ENCODE measurements at regions not wholly inside any gene's neighbourhood (a gene's known extent, or its start where the extent isn't known, plus 50 kb on each side); places are given as distances from the start of the nearest gene placed in this dataset.

- TF ChIP-seq CTCF (conservative IDR thresholded peaks at IDR 0.05; ENCODE audit: low read length), result no peak
- TF ChIP-seq EZH2phosphoT487 (IDR thresholded peaks at IDR 0.05; ENCODE audit: borderline replicate concordance), result no peak
Observed at GRCh38 chrX:131874300-131874699, 148.8 kb upstream of the STK26 start.

Data from Loucy (cell line).